DND-41 (cell line): ENCODE measurements at regions not wholly inside any gene's neighbourhood (a gene's known extent, or its start where the extent isn't known, plus 50 kb on each side); places are given as distances from the start of the nearest gene placed in this dataset.

ENCODE experiments used
- CTCF ChIP-seq: IDR thresholded peaks from 2 replicates; pipeline ENCODE4 v1.5.1; 2012; ENCODE audit warnings: borderline replicate concordance, low read length, moderate library complexity, mild to moderate bottlenecking; ENCODE audit not compliant: poor library complexity, severe bottlenecking; ENCODE audit errors: extremely low read depth
- EZH2 ChIP-seq: IDR thresholded peaks from 3 replicates; pipeline ENCODE4 v1.6.1; 2012; ENCODE audit warnings: borderline replicate concordance, low read depth, mild to moderate bottlenecking, moderate library complexity, low read length, inconsistent platforms; ENCODE audit not compliant: severe bottlenecking

- TF ChIP-seq CTCF (no peak), EZH2 (no peak)
These were observed 1040.5 kb upstream of the ACVR2A start for GRCh38 chr2:146804288-146804687.
